GM21381 (cell line): ENCODE measurements at regions not wholly inside any gene's neighbourhood (a gene's known extent, or its start where the extent isn't known, plus 50 kb on each side); places are given as distances from the start of the nearest gene placed in this dataset.

Experiments
- ATAC-seq: cut with Tn5 transposase; IDR thresholded peaks from one replicate; pipeline ENCODE4 v1.9.1; 2021; ENCODE audit warnings: mild to moderate bottlenecking, moderate library complexity; ENCODE audit not compliant: unreplicated experiment

DNA sequence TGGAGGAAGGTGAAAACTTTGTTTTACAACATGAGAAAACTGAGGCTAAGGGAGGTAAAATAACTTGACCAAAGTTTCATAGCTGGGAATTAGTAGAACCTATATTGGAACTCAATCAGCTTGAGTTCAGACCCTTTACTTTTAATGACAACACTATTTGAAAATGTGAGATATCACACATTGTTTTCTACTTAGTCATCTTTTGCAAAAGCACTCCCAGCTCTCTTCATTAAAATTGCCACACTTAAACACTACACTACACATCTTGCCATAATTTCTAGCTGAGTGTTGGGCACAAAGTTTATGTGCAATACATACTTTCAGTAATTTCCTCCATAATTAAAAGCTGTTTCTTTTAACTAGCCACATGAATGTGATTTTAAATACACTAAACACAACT, 230.4 kb upstream of the DCBLD2 start:
- no peak for ATAC-seq

DNA sequence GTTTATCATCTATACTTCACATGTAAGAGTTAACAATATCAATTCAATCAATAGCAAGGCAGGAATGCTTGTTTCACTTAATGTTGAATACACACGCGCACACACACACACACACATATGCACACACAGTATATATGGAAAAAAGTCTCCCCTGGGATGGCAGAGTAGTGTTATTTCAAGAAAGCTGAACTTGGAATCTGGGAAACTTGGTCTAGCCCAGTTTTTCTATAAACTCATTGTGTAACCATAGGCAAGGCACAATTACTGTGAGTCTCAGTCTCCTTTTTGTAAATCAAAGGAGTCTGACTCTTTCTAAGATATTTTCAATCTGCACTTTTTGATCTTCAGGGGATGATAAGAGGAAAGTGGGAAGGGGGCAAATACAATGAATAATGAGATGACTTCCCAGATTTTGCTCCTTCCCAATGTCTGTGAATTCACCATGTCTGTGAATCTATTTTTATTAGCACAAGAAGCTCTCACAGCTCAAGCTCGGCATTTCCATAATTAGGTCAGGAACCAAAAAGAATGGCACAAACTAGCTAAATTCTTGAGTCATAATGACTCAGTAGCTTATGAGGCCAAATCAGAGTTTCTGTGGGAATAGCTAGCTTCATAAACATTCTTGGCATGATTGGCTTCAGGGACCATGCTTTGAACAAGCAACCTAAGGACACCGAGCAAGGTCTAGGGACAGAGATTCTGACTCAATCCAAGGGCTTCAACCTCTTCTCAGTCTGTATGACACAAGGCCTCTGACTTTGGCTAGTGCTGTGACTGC, 227.4 kb upstream of the DCBLD2 start:
- ATAC-seq = no peak

DNA sequence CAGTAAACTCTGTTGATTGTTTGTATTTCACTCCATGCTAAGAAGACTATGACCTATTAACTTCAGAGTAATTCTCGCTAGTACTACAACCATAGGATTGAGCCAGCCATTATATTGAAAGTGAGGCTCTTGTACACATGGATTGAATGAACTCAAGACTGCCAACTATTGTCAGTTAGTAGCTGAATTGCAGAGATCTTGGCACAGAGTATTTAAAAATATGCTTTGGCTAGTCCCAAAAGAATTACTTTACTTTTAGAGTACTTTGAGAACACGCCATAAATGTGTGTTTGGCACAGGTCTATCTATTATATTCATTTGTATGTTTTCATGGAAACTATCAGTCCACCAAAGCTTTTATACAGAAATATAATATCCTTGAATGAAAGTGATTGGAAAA, 226.7 kb upstream of the DCBLD2 start:
- ATAC-seq = no peak

DNA sequence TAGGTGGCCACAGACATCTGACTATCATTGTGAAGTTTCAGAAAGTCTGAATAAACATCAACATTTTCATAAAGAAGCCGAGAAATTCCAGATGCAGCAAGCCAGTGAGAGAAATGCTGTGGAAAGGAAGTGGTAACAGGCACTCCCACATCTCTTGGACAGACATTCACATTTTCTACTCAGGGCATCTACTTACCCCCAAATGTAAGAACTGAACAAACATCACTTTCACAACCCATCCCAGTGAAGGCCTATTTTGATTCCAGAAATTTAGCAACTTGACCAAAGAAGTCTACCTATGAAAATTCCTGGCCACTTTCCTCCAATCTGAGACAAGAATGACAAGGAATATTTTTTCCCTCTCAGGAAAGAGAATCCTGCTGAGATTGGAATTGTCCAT, 224.8 kb upstream of the DCBLD2 start:
- no peak for ATAC-seq

DNA sequence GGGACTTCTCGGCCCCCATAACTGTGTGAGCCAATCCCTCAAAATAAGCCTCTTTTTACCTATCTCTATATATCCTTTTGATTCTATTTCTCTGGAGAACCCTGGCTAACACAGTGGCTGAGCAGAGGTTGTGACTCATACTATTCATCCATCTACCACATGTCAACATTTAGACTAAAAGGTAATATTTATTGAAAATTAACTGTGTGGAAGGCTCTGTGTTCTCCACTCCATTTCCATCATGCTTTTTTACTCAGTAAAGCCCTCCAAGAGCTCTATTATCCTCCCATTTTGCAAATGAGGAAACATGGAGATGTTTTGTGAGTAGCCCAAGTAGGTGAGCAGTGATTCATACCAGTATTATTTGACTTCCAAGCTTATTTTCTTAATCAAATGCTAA, 217.9 kb upstream of the DCBLD2 start:
- ATAC-seq = no peak

DNA sequence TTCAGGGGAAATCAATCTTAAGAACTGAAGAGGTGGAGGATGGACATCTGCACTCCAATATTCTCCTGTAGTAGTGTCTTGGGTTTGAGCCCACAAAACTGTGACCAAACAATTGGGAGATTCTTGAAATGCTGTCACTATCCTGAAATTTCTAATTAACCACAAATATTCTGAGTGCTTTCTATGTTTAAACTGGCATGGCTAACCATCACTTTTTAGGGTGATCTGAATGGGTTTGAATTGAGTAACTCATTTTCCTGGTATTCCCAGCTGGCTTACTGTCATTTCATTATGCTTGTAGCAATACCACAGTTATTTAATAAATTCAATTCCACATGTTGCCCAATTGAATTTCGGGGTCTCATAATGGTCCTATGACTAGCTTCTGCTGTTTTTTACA, 216.9 kb upstream of the DCBLD2 start:
- no peak for ATAC-seq

DNA sequence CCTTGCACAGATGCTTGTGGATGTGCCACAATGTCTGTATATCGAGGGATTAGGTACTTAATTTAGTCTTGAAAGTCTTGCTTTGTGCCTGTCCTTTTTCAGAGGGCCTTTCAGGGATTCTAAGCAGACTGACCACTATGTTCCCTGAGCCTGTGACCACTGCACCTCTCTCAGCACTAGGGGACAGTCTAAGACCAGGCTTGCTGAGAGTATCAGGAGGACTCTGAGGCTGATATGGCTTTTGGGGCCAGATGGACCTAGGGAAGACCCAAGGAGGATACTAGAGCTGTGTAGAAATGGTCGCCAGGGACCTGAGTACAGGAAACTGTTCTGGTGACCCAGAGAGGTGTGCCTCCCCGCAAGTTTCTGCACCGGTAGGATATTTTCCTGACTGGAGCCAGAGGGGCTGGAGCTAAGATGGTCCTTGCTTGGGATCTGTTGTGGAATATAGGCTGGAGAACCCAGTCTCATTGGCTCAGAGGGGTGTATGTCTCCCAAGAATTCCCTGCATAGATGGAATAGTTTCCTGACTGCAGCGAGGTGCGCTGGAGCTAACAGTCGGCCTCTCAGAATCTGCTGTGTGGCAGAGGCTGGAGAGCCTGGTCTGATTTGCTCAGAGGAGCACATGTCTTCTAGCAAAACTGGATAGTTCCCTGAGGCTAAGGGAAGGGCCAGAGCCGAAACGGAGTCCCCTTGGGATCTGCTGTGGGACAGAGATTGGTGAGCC, 213.2 kb upstream of the DCBLD2 start:
- ATAC-seq = no peak

DNA sequence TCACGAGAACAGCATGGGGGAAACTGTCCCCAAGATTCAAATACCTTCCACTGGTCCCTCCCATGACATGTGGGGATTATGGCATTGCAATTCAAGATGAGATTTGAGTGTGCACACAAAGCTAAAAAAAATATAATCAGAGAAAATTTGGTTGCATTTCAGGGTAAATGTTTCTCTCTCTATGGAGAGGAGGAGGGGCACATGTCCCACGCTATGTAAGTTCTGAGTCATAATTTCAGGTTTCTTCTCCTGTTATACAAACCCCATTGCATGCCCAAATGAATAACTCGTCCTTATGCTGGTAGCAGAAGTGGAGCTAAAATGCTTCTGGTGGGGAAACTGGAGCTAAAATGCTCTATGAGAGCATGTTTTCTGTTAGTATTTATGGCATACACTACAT, 209.7 kb upstream of the DCBLD2 start:
- ATAC-seq = no peak

DNA sequence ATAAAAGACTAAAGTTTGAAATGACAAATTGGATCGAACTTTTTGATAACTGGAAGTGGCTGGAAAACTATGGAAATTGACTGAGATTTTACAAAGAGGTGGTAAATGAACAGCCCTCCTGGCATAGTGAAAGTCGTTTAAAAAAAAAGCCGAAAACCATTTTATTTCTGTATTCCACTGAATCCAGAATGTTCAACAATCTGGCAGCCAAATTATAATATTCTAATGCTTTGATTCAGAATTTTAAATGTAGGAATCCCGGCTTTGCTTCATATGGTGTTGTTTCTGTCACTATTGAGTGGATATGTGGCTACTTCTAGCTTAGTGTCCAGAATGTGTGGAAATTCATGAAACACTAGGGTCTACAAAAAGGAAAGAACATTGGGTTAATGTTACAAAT, 208.9 kb upstream of the DCBLD2 start:
- ATAC-seq = no peak

DNA sequence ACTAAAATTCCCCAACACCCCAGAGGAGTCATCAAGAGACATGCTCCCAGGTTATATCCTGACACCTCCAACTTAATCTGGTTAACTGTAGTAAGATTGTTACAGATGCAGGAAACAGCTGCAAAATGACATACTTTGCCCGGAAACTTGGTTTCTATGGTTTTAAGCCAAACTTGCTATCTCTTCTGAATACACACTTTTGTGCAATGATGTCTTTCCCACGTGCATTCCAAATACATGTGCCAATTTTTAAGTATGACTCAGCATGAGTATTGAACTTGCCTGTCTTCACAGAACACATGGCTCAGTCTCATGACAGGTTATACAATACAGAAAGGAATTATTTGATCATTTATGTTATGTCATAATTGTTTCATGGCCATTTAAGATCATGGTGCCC, 207.0 kb upstream of the DCBLD2 start:
- no peak for ATAC-seq

DNA sequence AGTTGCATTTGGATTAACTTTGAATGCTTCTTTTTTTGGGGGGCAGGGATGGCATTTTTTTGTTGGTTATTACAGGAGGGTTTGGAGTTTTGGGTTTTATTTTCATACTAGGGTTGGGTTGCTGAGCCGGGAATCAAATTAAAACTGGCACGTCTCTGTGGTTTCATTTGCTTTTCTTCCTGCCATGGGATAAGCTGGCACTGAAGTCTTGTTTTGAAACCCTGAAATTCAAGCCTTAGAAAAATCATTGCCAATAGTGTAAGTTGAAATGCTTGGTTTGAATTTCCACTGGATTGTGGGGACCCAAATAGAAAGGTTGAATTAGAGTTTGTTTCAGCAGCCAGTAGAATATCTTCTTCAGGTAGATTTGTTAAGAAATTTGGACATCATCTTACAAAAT, 193.1 kb upstream of the DCBLD2 start:
- no peak for ATAC-seq

DNA sequence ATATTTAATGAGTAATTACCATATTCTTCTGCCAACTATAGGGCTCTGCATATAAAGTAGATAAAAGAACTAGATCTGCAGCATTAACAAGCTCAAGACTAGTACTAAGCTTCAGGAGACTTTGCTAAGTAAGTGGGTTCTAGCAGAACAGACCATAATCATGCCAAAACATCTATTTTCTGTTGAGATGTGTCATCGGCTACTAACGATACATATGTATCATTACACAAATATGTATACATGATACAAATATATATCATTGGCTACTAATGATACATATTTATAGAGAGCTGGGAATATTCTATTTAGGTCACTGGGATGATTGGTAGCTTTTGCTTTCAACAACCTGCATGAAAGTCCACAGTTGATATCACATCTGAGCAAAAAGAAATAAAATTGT, 185.8 kb upstream of the DCBLD2 start:
- no peak for ATAC-seq

DNA sequence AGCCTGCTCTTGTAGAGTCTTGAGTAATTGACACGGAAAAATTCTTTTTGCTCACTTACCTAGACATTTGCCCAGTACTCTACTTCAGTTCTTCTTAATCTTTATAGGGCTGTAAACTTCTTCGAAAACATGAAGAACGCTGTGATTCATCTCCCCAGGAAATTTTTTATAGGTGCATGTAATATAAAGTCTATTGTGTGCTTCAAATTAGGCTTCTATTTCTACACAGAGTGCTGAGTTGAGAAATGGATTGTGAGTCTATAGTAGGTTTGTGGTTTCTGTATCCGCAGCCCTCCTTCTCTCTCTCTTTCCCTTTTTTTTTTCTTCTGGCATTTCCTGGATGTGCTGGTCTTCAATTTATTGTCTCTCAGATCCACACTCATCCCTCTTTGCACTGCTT, 183.3 kb upstream of the DCBLD2 start:
- ATAC-seq = no peak

DNA sequence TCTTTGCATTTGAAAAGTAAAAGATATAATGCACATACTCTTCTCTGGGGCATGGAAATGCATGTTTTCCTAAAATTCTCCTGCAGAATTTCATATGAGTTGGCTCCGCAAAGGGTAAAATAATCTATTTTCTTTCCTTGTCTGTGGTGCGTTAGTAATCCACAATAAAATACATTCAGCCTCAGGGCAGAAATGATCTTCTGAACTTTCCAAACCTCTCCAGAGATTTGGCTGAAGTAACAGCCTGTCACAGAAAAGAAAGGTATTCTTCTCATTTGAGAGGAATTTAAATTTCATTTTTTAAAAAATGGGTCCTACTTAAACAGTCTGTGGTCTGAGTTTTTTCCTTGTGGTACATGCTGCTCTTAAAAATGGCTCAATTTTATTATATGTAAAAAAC, 182.7 kb upstream of the DCBLD2 start:
- ATAC-seq = no peak

DNA sequence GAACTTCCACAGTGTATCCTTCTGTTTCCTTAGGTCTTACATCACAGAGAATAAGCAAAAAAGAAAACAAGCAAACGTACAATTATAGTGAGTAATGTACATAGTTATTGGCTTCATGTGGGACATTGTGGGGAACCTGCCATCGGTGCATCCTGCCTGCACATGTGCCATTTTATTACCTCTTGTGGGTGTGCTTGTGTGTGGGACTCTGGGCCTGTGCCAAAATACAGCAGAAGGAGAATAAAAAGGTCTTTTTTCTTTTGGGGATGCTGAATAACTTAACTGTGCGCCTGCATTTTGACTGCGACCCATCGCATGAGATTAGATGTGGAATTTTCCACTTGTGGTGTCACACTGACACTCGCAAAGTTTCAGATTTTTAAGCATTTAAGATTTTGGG, 169.6 kb upstream of the DCBLD2 start:
- ATAC-seq = no peak

DNA sequence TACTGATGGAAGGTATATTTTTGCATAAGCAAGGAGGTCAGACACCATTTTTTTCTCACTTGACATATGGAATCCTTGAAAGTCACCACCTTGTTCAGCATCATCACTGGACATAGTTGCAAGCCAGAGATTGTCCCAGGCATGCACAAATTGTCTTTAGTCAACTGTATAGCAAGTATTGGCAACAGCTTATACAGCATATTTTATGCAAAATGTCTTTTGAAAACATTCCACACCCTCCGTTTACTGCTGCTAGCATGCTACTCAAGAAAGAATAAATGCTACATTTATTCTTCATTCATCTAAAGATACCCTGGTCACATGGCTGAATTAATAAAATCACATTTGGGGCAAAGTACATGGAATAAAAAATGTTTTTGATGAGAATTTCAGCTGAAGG, 168.5 kb upstream of the DCBLD2 start:
- ATAC-seq = no peak

DNA sequence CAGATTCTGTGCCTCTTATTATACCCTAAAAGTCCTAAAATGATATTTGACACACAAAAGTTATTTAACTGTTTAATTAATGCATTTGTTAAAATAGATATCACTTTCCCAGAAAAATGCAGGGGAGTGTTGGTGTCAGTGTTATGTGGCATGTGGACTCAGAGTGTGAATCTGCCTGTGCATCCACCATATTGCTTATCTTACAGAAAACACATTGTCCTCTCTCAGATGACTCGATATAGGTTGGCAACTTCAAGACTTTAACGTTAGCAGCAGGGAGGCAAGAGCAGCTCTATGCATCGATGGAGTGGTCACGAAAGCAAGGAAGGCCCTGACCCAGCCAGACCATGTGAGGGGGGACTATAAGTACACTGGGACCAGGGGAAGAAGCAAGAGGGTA, 165.4 kb upstream of the DCBLD2 start:
- ATAC-seq = no peak

DNA sequence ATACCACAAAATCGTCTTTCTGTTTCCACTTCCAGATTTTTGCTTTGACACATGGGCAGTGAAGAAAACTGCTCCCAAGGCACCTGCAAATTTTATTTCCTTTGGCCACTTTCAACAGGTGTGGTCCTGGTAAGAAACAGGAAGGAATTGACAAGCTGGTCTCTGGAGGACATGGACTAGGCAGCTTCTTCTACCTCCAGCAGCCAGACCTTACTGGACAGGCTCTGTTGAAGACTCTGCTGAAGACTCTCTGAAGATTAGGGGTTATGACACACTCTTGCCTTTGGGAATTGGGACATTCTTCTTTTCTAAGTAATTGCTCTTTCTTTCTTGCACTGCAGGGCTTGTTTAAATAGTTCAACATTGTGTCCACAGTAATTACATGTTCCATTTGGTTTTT, 147.7 kb upstream of the DCBLD2 start:
- no peak for ATAC-seq

DNA sequence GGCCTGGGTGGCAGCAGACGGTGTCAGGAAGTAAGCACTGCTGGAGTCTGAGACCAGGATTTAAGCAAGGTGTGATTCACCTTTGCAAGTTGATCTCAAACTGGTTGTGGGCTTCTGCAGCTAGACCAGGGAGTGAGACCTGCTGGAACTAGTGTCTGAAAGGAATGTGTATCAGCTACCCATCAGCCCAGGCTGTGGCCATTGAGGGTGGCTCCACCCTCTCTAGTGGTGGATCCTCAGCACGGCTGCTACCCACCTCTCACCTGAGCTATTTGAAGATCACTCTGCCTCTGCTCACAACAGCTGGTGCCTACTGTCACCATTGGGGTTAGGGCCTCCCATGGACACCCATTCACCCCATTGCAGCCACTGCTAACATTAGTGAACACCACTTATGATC, 140.3 kb upstream of the DCBLD2 start:
- ATAC-seq = no peak

DNA sequence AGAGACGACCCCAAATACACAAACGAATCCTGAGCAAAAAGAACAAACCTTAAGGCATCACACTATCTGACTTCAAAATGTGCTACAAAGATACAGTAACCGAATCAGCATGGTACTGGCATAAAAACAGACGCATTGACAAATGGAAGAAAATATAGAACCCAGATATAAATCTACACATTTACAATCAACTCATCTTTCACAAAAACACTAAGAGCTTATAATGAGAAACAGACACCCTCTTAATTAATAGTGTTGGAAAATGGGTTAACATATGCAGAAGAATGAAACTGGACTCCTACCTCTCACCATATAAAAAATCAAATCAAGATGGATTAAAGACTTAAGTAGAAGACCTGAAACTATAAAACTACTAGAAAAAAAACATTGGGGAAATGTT, 130.3 kb upstream of the DCBLD2 start:
- ATAC-seq = no peak

DNA sequence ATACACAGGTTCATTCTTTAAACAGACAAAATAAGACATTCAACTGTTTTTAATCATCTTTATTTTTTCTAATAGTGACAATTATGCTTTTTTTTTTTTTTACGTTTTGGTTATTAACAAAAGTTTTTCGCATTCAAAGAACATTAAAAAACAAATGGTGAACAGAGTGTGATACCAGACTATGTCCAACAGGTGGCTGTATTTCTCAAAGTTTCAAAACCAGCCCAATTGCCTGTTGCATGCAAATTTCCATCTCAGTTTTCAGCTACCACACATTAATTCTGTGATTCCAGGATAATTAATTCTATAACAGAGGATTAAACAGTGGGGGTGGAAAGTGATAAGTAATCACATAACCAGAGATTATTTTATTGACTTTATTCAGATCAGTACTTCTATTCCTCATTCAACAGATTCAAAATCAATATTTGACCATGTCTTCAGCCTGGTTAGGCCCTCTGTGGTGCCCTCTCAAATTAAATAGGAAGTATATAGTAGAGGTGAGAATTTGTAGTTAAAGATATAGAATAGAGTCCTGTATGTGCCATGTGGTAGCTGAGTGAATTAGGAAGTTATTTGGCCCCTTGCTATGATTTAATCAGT, 122.2 kb upstream of the DCBLD2 start:
- peak; percentile 90 for ATAC-seq

DNA sequence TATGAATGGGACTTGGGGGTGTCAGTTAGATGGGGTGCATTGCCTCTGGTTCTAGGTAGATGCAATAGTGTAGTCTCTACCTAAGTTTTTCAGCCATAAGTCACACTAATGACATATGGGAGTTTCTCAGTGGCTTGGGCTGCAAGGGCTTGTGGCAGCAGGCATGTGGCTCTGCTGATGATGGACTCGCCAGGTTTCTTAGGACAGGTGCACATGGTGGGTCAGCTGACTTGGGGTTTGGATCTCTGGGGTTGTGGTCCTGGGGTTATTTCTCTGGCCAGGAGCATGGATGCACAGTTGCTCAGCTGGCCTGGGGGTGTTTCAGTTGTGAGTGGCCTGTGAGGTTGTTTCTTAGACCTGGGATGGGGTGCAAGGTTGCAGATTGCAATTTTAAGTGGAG, 120.0 kb upstream of the DCBLD2 start:
- ATAC-seq = no peak
